ENCODE measurements at regions not wholly inside any gene's neighbourhood (a gene's known extent, or its start where the extent isn't known, plus 50 kb on each side); places are given as distances from the start of the nearest gene placed in this dataset.

DNA sequence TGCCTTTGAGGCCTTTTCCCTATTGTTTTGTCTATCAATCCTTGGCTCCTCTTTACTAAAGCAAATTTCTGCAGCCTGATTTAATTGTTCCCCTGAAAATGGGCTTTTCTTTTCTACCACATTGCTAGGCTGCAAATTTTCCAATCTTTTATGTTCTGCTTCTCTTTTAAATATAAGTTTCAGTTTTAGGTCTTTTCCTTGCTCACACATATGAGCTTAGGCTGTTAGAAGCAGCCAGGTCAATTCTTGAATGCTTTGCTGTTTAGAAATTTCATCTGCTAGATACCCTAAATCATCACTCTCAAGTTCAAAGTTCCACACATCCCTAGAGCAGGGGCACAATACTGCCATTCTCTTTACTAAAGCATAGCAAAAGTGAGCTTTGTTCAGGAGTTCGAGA lies 159.6 kb downstream of the ARL4A start:
- Histone ChIP-seq H3K4me3 (no peak overlapping the region), H3K27me3 (no peaks in the 10 kb centered on the region), H3K4me1 (no peaks in the 10 kb centered on the region), H3K27ac (no peak overlapping the region), H3K9me3 (peaks cover 0 to 39% (median 0%) of the 10 kb centered on the region in 3 donors), H3K36me3 (no peaks in the 10 kb centered on the region)
- 100% methylated on average over 1 of the region's 1 CpG for WGBS, 2 donors (ENCODE audit: low coverage in 1 of 2)
- TF ChIP-seq POLR2AphosphoS5 (IDR thresholded peaks at IDR 0.05) (no peak), POLR2A (IDR thresholded peaks at IDR 0.05) (no peak), CTCF (IDR thresholded peaks at IDR 0.05) (no peak), EP300 (IDR thresholded peaks at IDR 0.05) (no peak)
- ATAC-seq: no peak

DNA sequence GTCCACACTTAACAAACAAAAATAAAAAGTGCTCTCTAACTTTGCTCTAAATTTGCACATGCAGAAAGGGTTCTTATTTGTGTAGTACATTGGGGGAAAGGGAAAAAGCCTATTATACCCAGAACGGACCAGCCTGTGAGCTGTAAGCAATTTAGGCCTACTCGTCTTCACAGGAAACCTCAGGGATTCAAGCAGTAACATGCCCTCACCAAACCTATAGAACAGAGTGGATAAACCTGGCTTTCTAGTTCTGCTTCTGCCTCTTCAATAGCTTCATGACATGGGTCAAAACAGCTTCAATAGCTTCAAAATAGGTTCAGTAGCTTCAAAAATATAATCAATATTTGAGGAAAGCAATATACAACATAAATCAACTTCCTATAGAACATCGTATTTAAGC lies 163.7 kb downstream of the ARL4A start:
- Histone ChIP-seq H3K27me3 (no peaks in the 10 kb centered on the region), H3K9me3 (peaks cover 0 to 18% (median 0%) of the 10 kb centered on the region in 3 donors), H3K36me3 (no peaks in the 10 kb centered on the region), H3K27ac (no peak overlapping the region), H3K4me1 (no peaks in the 10 kb centered on the region), H3K4me3 (no peak overlapping the region)
- WGBS, 2 donors (ENCODE audit: low coverage in 1 of 2): 82 to 93% methylated on average over 3 of the region's 3 CpGs
- ATAC-seq: no peak
- TF ChIP-seq POLR2AphosphoS5 (IDR thresholded peaks at IDR 0.05) (no peak), POLR2A (IDR thresholded peaks at IDR 0.05) (no peak), CTCF (IDR thresholded peaks at IDR 0.05) (no peak), EP300 (IDR thresholded peaks at IDR 0.05) (no peak)

- no peaks in the 10 kb centered on the region for H3K27me3 ChIP-seq
- H3K4me3 ChIP-seq: no peak overlapping the region
- no peak overlapping the region for H3K27ac ChIP-seq
- H3K4me1 ChIP-seq: no peaks in the 10 kb centered on the region
- peaks cover 0 to 11% (median 0%) of the 10 kb centered on the region in 3 donors for H3K9me3 ChIP-seq
- TF ChIP-seq POLR2AphosphoS5 (IDR thresholded peaks at IDR 0.05): no peak
- no peak for TF ChIP-seq EP300 (IDR thresholded peaks at IDR 0.05)
- no peaks in the 10 kb centered on the region for H3K36me3 ChIP-seq
- no peak for ATAC-seq
- 83 to 93% methylated on average over 1 to 3 of the region's 3 CpGs for WGBS, 2 donors (ENCODE audit: low coverage in 1 of 2)
Observed at GRCh38 chr7:12851841-12852240, 164.4 kb downstream of the ARL4A start.

DNA sequence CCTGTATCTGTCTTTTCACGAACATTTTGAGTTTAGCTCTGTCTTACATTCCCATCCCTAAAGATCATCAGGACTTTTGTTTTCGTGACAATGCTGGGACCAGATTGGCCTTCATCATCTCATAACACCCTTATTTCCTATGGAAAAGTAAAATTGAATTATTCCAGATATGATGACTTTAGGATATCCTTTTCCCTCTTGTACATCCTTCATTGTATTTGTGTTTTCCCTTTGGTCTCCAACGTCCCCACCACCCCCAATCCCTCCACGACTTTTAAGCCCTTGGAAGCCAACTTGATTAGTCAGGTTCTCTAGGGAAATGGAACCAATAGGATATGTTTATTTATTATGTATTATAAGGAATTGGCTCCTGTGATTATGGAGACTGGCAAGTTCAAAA lies 167.6 kb downstream of the ARL4A start:
- H3K36me3 ChIP-seq: no peaks in the 10 kb centered on the region
- H3K27ac ChIP-seq: no peak overlapping the region
- 69 to 74% methylated on average over 4 of the region's 4 CpGs for WGBS, 2 donors (ENCODE audit: low coverage in 1 of 2)
- H3K27me3 ChIP-seq: no peaks in the 10 kb centered on the region
- no peaks in the 10 kb centered on the region for H3K4me1 ChIP-seq
- H3K9me3 ChIP-seq: no peaks in the 10 kb centered on the region
- H3K4me3 ChIP-seq: no peak overlapping the region
- ATAC-seq: no peak
- TF ChIP-seq CTCF (IDR thresholded peaks at IDR 0.05): no peak
- TF ChIP-seq POLR2A (IDR thresholded peaks at IDR 0.05): no peak
- TF ChIP-seq EP300 (IDR thresholded peaks at IDR 0.05): no peak
- no peak for TF ChIP-seq POLR2AphosphoS5 (IDR thresholded peaks at IDR 0.05)

GRCh38 chr7:12859761-12860160 lies 172.3 kb downstream of the ARL4A start:
- H3K27me3 ChIP-seq: no peaks in the 10 kb centered on the region
- H3K27ac ChIP-seq: no peak overlapping the region
- 73 to 80% methylated on average over 1 to 2 of the region's 2 CpGs for WGBS, 2 donors (ENCODE audit: low coverage in 1 of 2)
- no peaks in the 10 kb centered on the region for H3K4me1 ChIP-seq
- H3K4me3 ChIP-seq: no peak overlapping the region
- ATAC-seq: no peak
- no peaks in the 10 kb centered on the region for H3K9me3 ChIP-seq
- H3K36me3 ChIP-seq: no peaks in the 10 kb centered on the region
- TF ChIP-seq CTCF (IDR thresholded peaks at IDR 0.05) (no peak), POLR2A (IDR thresholded peaks at IDR 0.05) (no peak), EP300 (IDR thresholded peaks at IDR 0.05) (no peak), POLR2AphosphoS5 (IDR thresholded peaks at IDR 0.05) (no peak)
